ENCODE measurements at regions not wholly inside any gene's neighbourhood (a gene's known extent, or its start where the extent isn't known, plus 50 kb on each side); places are given as distances from the start of the nearest gene placed in this dataset.

GRCh38 chr2:81706856-81707255 is 1402.3 kb upstream of the LRRTM1 start:
- no peaks in the 10 kb centered on the region for H3K36me3 ChIP-seq (ENCODE audit: control insufficient read depth, insufficient read depth, low read length)
- H3K27me3 ChIP-seq (ENCODE audit: control insufficient read depth, insufficient read depth, low read length) = no peaks in the 10 kb centered on the region
- no peak overlapping the region for H3K4me3 ChIP-seq (ENCODE audit: low read depth, low read length)
- no peaks in the 10 kb centered on the region for H3K4me1 ChIP-seq (ENCODE audit: control insufficient read depth, insufficient read depth, low read length)
- H3K9me3 ChIP-seq (ENCODE audit: control insufficient read depth, insufficient read depth, low read length) = no peaks in the 10 kb centered on the region
- H3K9ac ChIP-seq (ENCODE audit: low read depth, low read length) = no peak overlapping the region

- no peaks in the 10 kb centered on the region for H3K27me3 ChIP-seq (ENCODE audit: control insufficient read depth, insufficient read depth, low read length)
- H3K9ac ChIP-seq (ENCODE audit: low read depth, low read length) = no peak overlapping the region
- H3K4me1 ChIP-seq (ENCODE audit: control insufficient read depth, insufficient read depth, low read length) = no peaks in the 10 kb centered on the region
- H3K9me3 ChIP-seq (ENCODE audit: control insufficient read depth, insufficient read depth, low read length) = no peaks in the 10 kb centered on the region
- no peak overlapping the region for H3K4me3 ChIP-seq (ENCODE audit: low read depth, low read length)
- no peaks in the 10 kb centered on the region for H3K36me3 ChIP-seq (ENCODE audit: control insufficient read depth, insufficient read depth, low read length)
Measured at GRCh38 chr2:81703831-81704230, 1399.3 kb upstream of the LRRTM1 start.

GRCh38 chr2:81692566-81692965 is 1388.0 kb upstream of the LRRTM1 start:
- Histone ChIP-seq H3K4me3 (ENCODE audit: low read depth, low read length) (no peak overlapping the region), H3K9me3 (ENCODE audit: control insufficient read depth, insufficient read depth, low read length) (no peaks in the 10 kb centered on the region), H3K4me1 (ENCODE audit: control insufficient read depth, insufficient read depth, low read length) (no peaks in the 10 kb centered on the region), H3K9ac (ENCODE audit: low read depth, low read length) (no peak overlapping the region), H3K27me3 (ENCODE audit: control insufficient read depth, insufficient read depth, low read length) (no peaks in the 10 kb centered on the region), H3K36me3 (ENCODE audit: control insufficient read depth, insufficient read depth, low read length) (no peaks in the 10 kb centered on the region)

GRCh38 chr2:81675641-81676040 is 1371.1 kb upstream of the LRRTM1 start:
- Histone ChIP-seq H3K36me3 (ENCODE audit: control insufficient read depth, insufficient read depth, low read length) (no peaks in the 10 kb centered on the region), H3K27me3 (ENCODE audit: control insufficient read depth, insufficient read depth, low read length) (no peaks in the 10 kb centered on the region), H3K9ac (ENCODE audit: low read depth, low read length) (no peak overlapping the region), H3K4me3 (ENCODE audit: low read depth, low read length) (no peak overlapping the region), H3K4me1 (ENCODE audit: control insufficient read depth, insufficient read depth, low read length) (no peaks in the 10 kb centered on the region), H3K9me3 (ENCODE audit: control insufficient read depth, insufficient read depth, low read length) (no peaks in the 10 kb centered on the region)

GRCh38 chr2:81672923-81673322 is 1368.4 kb upstream of the LRRTM1 start:
- Histone ChIP-seq H3K9me3 (ENCODE audit: control insufficient read depth, insufficient read depth, low read length) (no peaks in the 10 kb centered on the region), H3K4me1 (ENCODE audit: control insufficient read depth, insufficient read depth, low read length) (no peaks in the 10 kb centered on the region), H3K27me3 (ENCODE audit: control insufficient read depth, insufficient read depth, low read length) (no peaks in the 10 kb centered on the region), H3K9ac (ENCODE audit: low read depth, low read length) (no peak overlapping the region), H3K4me3 (ENCODE audit: low read depth, low read length) (no peak overlapping the region), H3K36me3 (ENCODE audit: control insufficient read depth, insufficient read depth, low read length) (no peaks in the 10 kb centered on the region)

GRCh38 chr2:81672516-81672915 is 1368.0 kb upstream of the LRRTM1 start:
- no peak overlapping the region for H3K9ac ChIP-seq (ENCODE audit: low read depth, low read length)
- H3K9me3 ChIP-seq (ENCODE audit: control insufficient read depth, insufficient read depth, low read length) = no peaks in the 10 kb centered on the region
- no peaks in the 10 kb centered on the region for H3K36me3 ChIP-seq (ENCODE audit: control insufficient read depth, insufficient read depth, low read length)
- no peaks in the 10 kb centered on the region for H3K4me1 ChIP-seq (ENCODE audit: control insufficient read depth, insufficient read depth, low read length)
- H3K4me3 ChIP-seq (ENCODE audit: low read depth, low read length) = no peak overlapping the region
- H3K27me3 ChIP-seq (ENCODE audit: control insufficient read depth, insufficient read depth, low read length) = no peaks in the 10 kb centered on the region

- H3K9ac ChIP-seq (ENCODE audit: low read depth, low read length) = no peak overlapping the region
- no peak overlapping the region for H3K4me3 ChIP-seq (ENCODE audit: low read depth, low read length)
- H3K9me3 ChIP-seq (ENCODE audit: control insufficient read depth, insufficient read depth, low read length) = no peaks in the 10 kb centered on the region
- H3K27me3 ChIP-seq (ENCODE audit: control insufficient read depth, insufficient read depth, low read length) = no peaks in the 10 kb centered on the region
- no peaks in the 10 kb centered on the region for H3K36me3 ChIP-seq (ENCODE audit: control insufficient read depth, insufficient read depth, low read length)
- no peaks in the 10 kb centered on the region for H3K4me1 ChIP-seq (ENCODE audit: control insufficient read depth, insufficient read depth, low read length)
Measured at GRCh38 chr2:81670885-81671284, 1366.3 kb upstream of the LRRTM1 start.

GRCh38 chr2:81661081-81661480 is 1356.5 kb upstream of the LRRTM1 start:
- H3K4me3 ChIP-seq (ENCODE audit: low read depth, low read length) = no peak overlapping the region
- no peaks in the 10 kb centered on the region for H3K36me3 ChIP-seq (ENCODE audit: control insufficient read depth, insufficient read depth, low read length)
- no peaks in the 10 kb centered on the region for H3K27me3 ChIP-seq (ENCODE audit: control insufficient read depth, insufficient read depth, low read length)
- no peak overlapping the region for H3K9ac ChIP-seq (ENCODE audit: low read depth, low read length)
- H3K9me3 ChIP-seq (ENCODE audit: control insufficient read depth, insufficient read depth, low read length) = peaks cover 3% of the 10 kb centered on the region
- peaks cover 3% of the 10 kb centered on the region for H3K4me1 ChIP-seq (ENCODE audit: control insufficient read depth, insufficient read depth, low read length)

- H3K27me3 ChIP-seq (ENCODE audit: control insufficient read depth, insufficient read depth, low read length) = no peaks in the 10 kb centered on the region
Measured at GRCh38 chr2:81658227-81658626, 1353.7 kb upstream of the LRRTM1 start.

GRCh38 chr2:81650048-81650971 is 1345.8 kb upstream of the LRRTM1 start:
- Histone ChIP-seq H3K27me3 (ENCODE audit: control insufficient read depth, insufficient read depth, low read length) (no peaks in the 10 kb centered on the region), H3K4me3 (ENCODE audit: low read depth, low read length) (no peak overlapping the region), H3K9me3 (ENCODE audit: control insufficient read depth, insufficient read depth, low read length) (no peaks in the 10 kb centered on the region), H3K9ac (ENCODE audit: low read depth, low read length) (no peak overlapping the region), H3K36me3 (ENCODE audit: control insufficient read depth, insufficient read depth, low read length) (no peaks in the 10 kb centered on the region), H3K4me1 (ENCODE audit: control insufficient read depth, insufficient read depth, low read length) (peaks cover 18% of the 10 kb centered on the region)

More at GRCh38 chr2:81658227-81658626, 1353.7 kb upstream of the LRRTM1 start:
- no peak overlapping the region for H3K4me3 ChIP-seq (ENCODE audit: low read depth, low read length)
- H3K36me3 ChIP-seq (ENCODE audit: control insufficient read depth, insufficient read depth, low read length) = no peaks in the 10 kb centered on the region
- no peak overlapping the region for H3K9ac ChIP-seq (ENCODE audit: low read depth, low read length)
- peaks cover 3% of the 10 kb centered on the region for H3K4me1 ChIP-seq (ENCODE audit: control insufficient read depth, insufficient read depth, low read length)
- peaks cover 3% of the 10 kb centered on the region for H3K9me3 ChIP-seq (ENCODE audit: control insufficient read depth, insufficient read depth, low read length)

- Histone ChIP-seq H3K9me3 (ENCODE audit: control insufficient read depth, insufficient read depth, low read length) (no peaks in the 10 kb centered on the region), H3K4me1 (ENCODE audit: control insufficient read depth, insufficient read depth, low read length) (peaks cover 18% of the 10 kb centered on the region), H3K4me3 (ENCODE audit: low read depth, low read length) (no peak overlapping the region), H3K27me3 (ENCODE audit: control insufficient read depth, insufficient read depth, low read length) (no peaks in the 10 kb centered on the region), H3K36me3 (ENCODE audit: control insufficient read depth, insufficient read depth, low read length) (no peaks in the 10 kb centered on the region), H3K9ac (ENCODE audit: low read depth, low read length) (no peak overlapping the region)
Measured at GRCh38 chr2:81648806-81649205, 1344.3 kb upstream of the LRRTM1 start.

GRCh38 chr2:81648370-81648769 is 1343.8 kb upstream of the LRRTM1 start:
- Histone ChIP-seq H3K27me3 (ENCODE audit: control insufficient read depth, insufficient read depth, low read length) (no peaks in the 10 kb centered on the region), H3K9me3 (ENCODE audit: control insufficient read depth, insufficient read depth, low read length) (no peaks in the 10 kb centered on the region), H3K9ac (ENCODE audit: low read depth, low read length) (peak overlapping the region; percentile 37), H3K4me1 (ENCODE audit: control insufficient read depth, insufficient read depth, low read length) (peaks cover 18% of the 10 kb centered on the region), H3K4me3 (ENCODE audit: low read depth, low read length) (no peak overlapping the region), H3K36me3 (ENCODE audit: control insufficient read depth, insufficient read depth, low read length) (no peaks in the 10 kb centered on the region)
